ENCODE measurements at regions not wholly inside any gene's neighbourhood (a gene's known extent, or its start where the extent isn't known, plus 50 kb on each side); places are given as distances from the start of the nearest gene placed in this dataset.

- no peak for DNase-seq
Observed at GRCh38 chr1:4047666-4048065, 147.6 kb upstream of the C1orf174 start.

- DNase-seq: peak; percentile 32
Observed at GRCh38 chr1:4048076-4048475, 148.0 kb upstream of the C1orf174 start.

DNA sequence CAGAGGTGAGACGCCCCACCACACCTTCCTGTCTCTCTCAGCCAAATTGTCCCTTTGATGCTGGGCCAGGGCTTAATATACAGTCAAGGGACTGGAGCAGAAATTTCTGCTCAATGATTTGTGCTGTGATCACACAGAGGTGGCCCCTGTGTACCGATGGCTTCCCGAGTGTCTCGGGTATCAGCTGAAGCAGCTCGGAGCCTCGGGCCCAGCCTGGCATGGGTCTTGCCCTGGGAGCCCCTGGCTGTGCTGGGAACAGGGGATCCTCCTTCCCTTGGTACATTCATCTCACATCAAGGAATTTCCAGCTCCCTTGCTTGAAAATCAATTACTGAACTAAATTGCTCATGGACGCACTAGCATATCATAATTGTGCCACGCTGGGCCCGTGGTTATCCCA lies 148.8 kb upstream of the C1orf174 start:
- DNase-seq: no peak

- DNase-seq: no peak
Observed at GRCh38 chr1:4050998-4051397, 150.9 kb upstream of the C1orf174 start.

- DNase-seq: no peak
Observed at GRCh38 chr1:4052657-4053056, 152.6 kb upstream of the C1orf174 start.

- no peak for DNase-seq
Observed at GRCh38 chr1:4053160-4053748, 153.2 kb upstream of the C1orf174 start.

- DNase-seq: no peak
Observed at GRCh38 chr1:4053774-4054173, 153.7 kb upstream of the C1orf174 start.

DNA sequence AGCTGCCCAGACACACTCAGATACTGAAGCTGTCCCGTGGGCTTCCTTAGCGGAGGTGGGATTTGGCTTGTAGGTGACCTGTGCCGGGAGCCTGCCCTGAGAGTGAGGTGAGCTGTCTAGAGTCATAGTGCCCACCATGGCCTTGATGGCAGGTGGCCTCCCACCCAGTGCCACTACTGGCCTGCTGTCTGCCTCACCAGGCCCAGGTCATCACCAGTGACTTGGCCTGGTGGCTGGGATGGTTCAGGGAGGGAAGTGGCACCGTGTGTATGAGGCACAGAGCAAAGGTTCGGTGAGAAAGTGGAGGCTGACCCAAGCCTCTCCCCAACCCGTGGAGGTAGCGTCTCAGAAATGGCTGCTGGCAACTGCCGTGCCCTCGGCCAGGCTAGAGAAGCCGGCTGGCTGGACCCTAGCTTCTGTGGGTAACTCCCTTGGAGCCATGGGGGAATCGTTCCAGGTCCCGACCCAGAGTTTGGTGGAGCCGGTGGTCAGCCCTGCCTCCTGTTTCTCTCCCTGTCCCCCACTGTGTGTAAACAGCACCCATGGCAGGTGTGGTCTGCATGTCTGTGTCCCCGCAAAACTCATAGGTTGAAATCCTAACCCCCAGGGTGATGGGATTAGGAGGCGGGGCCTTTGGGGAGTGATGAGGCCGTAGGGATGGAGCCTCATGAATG lies 155.4 kb upstream of the C1orf174 start:
- DNase-seq: no peak

DNA sequence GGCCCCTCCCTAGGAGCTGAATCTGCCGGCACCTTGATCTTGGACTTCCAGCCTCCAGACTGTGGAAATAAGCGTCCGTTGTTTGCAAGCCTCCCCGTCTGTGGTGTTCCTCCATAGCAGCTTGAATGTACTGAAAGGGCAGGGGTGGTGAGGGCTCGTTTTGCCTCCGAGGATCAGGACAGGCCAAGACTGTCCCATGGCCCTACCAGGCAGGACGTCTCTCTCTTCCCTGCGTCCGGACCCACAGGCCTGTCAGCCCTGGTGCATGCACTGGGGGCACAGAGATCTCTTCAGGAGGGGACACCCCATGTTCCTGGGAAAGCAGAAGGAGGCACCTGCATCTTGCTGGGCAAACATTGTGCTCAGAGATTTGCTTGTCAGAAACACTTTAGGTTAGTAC lies 156.3 kb upstream of the C1orf174 start:
- DNase-seq: no peak

DNA sequence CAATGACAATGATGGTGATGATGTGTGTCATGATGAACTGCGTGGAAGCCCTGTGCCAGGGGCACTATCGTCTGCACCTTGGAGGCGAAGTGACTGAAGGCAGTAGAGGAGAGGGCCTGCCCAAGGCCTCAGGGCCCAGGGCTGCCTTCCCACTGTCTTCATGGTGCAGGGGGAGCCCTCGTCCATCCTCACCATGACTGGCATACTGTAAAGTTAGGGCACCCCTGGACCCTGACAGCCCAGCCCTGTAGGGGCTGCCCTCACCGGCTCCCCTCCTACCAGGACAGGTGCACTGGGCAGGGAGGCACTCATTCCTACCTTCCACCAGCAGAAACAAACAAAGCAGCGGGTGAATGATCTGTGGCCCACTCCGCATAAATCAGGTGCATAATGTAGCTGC lies 156.9 kb upstream of the C1orf174 start:
- DNase-seq: no peak

DNA sequence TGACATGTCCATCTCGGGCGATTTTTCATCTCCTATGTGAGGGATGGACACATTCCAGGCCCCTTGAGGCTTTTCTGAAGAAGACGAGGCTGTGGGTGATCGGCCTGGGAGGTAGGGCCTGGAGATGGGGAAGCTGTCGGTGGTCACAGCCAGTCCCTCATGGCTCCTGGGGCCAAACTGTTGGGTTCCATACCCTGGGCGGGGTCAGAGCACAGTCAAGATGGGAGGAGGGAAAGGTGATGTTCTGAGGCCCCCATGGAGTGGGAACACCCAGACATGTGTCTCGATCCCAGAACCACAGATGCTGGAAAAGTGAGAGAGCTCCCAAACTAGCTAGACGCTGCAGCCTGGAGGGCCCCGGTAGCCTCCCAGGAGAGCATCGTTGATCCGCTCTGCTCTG lies 157.5 kb upstream of the C1orf174 start:
- DNase-seq: no peak

DNA sequence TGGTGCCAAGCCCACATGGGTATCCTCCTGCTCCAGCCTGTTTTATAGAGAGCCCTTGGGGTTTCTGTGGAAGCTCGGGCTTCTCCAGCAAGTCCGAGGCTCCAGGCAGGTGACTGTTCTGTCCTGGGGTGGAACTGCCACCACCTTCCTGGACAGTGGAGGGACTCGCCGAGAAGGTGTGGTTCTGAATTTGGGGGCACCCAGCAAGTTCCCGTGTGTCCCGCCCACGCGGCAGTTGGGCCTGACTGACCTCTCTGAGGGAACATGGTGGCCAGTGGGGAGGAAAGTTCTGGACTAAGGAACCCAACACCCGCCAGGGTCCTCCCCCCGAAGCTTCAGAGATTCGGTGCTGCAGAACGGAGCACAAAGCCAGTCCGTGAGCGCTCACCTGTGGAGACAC lies 158.1 kb upstream of the C1orf174 start:
- no peak for DNase-seq

GRCh38 chr1:4058706-4059105 lies 158.6 kb upstream of the C1orf174 start:
- no peak for DNase-seq

GRCh38 chr1:4059270-4059669 lies 159.2 kb upstream of the C1orf174 start:
- DNase-seq: no peak

GRCh38 chr1:4060850-4061249 lies 160.8 kb upstream of the C1orf174 start:
- DNase-seq: no peak

GRCh38 chr1:4061521-4062031 lies 161.5 kb upstream of the C1orf174 start:
- no peak for DNase-seq

GRCh38 chr1:4062041-4062440 lies 162.0 kb upstream of the C1orf174 start:
- no peak for DNase-seq

DNA sequence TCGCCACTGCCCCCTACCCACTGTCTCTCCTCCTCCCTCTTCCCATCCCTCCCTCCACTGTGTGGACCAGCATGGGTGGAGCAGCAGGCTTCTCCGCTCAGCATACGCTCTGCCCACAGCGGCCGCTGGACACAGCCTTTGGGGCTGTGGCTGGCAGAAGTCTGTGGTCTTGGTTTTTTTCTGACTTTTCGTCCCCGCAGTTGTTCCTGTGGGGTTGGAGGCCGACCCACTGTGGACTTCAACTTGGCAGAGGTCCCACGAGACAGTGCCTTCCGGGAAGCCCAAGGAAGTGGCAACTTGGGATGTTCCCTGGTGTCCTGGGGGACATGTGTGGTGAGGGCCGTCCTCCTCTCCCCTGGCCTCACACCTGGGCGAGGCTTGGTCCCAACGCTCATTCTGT lies 162.5 kb upstream of the C1orf174 start:
- no peak for DNase-seq

- DNase-seq: no peak
Observed at GRCh38 chr1:4062992-4063391, 162.9 kb upstream of the C1orf174 start.

DNA sequence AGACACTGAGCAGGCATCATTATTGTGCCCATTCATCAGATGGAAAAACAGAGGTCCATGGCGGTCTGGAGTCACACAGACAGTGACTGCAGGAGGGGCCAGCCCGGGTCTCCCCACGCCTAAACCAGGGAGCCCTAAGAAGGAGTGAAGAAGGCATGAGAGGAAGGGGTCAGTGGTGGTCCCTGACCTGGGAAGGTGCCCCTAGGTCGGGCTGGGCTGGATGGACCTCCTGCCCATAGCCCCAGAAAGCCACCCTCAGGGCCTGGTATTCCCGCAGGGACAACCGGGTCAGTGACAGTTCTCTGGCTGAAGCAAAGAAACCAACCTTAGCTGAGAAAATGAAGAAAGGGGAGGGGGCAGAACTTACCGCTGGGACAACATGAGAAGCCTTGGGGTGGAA lies 163.4 kb upstream of the C1orf174 start:
- DNase-seq: no peak

DNA sequence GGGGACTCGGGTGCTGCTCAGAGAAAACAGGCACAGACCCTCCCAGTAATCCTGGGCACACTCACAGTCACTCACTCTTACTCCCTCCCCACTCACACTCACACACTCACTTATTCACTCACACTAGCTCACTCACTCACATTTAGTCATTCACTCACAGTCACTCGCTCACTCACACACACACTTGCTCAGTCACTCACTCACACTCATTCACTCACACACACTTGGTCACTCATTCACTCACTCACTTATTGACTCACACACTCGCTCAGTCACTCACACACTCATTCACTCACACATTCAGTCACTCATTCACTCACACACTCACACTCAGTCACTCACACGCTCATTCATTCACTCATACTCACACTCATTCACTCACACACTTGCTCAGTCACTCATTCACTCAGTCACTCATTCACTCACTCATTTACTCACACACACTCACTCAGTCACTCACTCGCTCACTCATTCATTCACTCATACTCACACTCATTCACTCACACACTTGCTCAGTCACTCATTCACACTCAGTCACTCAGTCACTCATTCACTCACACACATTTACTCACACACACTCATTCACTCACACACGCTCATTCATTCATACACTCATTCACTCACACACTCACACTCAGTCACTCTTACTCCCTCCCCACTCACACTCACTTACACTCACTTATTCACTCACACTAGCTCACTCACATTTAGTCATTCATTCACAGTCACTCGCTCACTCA lies 164.2 kb upstream of the C1orf174 start:
- no peak for DNase-seq

DNA sequence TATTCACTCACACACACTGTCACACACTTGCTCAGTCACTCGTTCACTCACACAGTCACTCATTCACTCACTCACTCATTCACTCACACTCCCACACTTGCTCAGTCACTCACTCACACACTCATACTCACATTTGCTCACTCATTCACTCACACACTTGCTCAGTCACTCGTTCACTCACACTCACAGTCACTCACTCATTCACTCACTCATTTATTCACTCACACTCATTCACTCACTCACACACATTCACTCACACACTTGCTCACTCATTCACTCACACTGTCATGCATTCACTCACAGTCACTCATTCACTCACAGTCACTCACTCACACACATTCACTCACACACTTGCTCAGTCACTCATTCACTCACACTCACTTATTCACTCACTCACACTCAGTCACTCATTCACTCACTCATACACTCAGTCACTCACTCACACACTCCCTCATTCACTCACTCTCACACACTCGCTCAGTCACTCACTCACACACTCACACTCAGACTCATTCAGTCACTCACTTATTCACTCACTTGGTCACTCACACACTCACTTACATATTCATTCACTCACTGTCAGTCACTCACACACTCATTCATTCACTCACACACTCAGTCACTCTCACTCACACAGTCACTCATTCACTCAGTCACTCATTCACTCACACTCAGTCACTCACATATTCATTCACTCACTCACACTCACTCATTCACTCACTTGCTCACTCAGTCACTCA lies 167.0 kb upstream of the C1orf174 start:
- DNase-seq: no peak

DNA sequence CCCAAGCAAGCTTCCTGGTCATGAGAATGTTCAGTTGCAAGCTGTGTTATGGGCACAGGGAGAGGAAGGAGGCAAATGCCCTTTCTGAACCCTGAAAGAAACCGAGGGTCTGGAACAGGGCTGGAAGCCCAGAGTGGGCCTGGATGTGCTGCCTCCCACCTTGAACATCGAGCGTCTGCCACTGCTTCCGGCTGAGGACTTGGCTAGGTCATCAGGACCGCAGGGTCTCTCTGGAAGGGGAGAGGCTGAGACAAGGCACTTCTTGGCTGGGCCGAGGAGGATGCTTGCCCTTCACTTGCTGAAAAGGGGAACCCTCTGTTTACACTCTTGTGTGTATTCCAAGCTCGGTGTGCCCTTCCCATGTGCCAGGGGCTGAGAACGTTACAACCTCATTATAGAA lies 168.0 kb upstream of the C1orf174 start:
- DNase-seq: no peak

DNA sequence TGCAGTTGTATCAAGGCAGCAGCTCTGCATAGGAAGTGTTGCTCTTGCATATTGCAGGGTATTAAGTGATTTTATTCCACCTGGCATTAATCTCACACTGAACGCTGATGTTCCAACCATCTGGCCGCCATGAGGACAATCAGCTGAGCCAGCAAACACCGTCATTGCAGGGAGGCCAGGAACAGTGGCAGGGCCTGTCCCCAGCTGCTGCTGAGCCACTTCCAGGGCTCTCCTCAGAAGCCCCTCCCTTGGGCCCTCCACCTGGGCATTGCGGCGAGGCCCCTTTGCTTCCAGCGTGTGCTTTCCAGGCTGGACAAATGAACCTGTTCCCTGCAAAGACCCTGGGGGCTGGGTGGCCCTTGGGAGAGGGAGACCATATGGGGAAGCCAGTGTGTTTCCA lies 171.6 kb upstream of the C1orf174 start:
- DNase-seq: no peak

Data from NCI-H1436 (cell line).